Posterior vena cava (tissue), 2 donors: ENCODE measurements at regions not wholly inside any gene's neighbourhood (a gene's known extent, or its start where the extent isn't known, plus 50 kb on each side); places are given as distances from the start of the nearest gene placed in this dataset.
A peak's percentile ranks its signal among the peaks of the same experiment; 100 is the strongest.

ENCODE experiments used
- DNase-seq: peaks from one replicate; pipeline ENCODE4 v3.0.0-alpha.2; 2020; ENCODE audit warnings: low spot score
- intact Hi-C, 2 donors: fragments of 100-400 bp; cut with DNase I; formaldehyde crosslinking; loops; one replicate each; pipeline versions ENCODE4 v1.14.1 to v1.14.2; 2022 to 2023
- donor health status: DM: yes; HTN: yes; CAD: no.
- donor health status: DM: yes; HTN: yes; CAD: no.

DNA sequence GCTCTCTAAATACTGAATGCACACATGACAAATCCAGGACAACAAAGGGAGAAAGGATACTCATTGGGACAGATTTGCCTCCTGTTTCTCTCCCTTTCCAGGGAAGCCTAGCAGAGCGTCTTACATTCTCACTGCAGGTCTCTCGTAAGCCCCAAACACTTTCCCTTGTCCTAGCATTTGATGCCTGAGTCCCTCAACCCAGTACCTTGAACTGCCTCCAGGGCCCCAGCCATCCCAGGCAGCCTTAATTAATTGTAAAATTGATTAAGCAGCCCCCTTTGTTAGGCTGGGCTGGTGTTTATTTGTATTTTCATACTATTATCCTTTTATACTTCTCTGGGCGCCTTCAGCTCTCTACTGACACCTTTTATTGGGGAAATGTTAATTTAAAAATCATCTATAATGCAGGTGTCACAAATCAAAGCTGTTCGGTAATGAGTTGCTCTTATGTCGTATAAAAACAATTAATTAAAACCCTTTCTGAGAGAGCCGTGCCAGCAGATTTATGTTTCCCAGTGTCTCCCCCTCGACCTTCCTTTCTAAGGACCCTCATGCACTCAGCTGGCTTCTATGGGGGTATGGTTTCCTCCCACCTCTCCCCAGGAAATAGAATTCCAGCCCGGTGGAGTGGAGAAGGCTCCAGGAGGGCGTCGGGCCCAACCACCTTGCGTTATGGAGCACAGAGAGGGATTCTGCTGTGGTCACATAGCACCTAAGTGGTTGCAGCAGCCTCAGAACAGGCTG is 243.8 kb downstream of the RPS24 start:
- intact Hi-C loops, result no loop called here
- DNase-seq, result no peak

DNA sequence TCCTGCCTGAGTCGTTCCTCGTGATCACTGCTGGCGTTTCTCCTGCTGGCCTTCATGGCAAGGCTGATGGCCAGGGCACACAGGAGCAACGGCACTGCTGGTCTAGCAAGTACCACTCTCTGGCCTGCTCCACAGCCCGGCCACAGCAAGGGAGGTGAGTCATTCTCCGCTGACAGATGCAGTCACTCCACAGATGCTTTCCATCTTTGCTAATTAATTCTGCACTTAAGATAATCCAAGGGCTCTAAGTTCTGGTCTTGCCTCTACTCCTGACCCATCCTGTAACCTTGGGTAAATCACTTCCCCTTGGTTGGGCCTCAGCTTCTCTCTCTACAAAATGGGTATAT is 244.4 kb downstream of the RPS24 start:
- intact Hi-C loops, result no loop called here
- DNase-seq, result no peak

DNA sequence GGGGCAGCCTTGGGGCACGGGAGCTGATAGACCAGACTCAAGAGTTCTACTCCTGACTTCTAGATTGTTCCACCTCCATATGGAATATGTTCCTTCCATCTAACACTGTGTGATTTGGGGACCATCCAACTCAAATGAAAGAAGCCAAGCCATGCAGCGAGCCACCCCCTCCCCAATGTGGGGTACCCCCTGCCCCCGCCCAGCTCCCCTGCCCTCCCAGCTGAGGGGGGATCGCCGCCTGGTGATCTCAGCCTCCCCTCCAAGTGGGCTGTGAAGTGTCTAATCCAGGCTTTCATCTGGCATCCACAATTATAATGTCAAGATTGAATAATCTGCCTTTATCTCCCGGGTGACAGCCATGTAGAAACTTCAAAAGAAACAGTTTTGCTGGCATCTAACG is 246.1 kb downstream of the RPS24 start:
- no peak for DNase-seq
- intact Hi-C loops, result no loop called here

DNA sequence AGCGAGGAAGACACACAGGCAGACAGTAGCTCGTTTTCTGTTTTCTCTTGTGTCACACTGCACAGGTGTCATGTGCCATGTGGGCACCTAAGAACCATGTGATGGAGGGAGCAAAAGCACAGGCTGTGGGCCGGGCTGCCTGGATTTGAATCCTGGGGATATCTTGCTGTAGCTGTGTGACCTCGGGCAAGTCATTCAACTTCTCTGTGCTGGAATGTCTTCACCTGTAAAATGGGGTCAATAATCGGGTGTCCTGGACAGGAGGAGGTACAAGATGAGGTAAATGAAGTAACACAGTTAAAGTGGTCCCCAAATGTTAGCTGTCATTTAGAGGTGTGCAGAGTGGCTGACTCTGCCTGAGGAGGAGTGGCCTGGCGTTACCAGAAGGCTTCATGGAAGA is 246.9 kb downstream of the RPS24 start:
- intact Hi-C loops, result no loop called here

DNA sequence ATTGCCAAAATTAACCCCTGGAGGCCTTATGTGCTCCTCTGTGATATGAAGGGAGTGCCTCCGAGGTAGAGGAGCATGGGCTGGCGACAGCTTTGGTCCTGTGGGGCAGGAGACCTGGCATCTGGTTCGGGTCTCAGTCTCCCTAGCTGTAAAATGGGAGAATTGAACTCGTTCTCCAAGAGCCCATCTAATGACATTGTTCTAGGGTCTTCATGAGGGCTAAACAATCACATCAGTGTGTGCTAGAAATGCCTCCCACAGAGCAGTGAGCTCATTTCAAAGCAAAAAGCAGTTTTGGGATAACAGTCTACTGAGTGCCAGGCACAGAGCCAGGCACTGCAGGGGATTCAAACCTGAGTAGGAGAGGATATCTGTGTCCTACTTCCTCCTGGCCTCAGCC is 248.0 kb downstream of the RPS24 start:
- intact Hi-C loops, result no loop called here

More for the DNA sequence above, 246.9 kb downstream of the RPS24 start:
- no peak for DNase-seq

DNA sequence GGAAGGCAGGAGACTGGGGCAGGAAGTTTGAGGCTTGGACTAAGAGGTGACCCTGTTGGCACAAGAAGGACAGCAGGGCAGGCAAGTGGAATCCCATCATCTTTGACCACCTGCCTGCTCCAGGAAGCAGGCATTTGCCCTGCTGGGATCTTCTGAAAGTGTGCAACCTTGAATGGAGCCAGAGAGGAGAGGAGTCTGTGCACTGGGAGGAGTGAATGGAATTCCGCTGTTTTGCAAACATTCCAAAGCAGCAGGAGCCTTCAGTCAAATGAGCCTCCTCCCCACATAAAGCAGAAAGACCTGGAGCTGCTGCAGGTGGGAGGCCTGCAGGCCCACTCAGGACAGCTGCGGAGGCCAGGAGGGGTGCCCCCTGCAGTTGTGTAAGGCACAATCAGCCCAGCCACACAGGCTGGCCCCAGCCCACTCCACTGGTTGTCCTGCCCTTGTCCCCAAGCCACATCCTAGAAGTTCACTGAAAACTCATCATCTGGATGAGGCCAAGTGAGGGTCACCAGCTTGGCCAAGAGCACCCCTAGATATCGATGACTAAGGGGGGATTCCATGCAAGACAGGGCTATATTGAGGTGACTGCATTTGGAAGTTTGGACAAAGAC is 249.5 kb downstream of the RPS24 start:
- peak; percentile 62 for DNase-seq
- intact Hi-C loops, result no loop called here

More for the DNA sequence above, 248.0 kb downstream of the RPS24 start:
- DNase-seq, result no peak

DNA sequence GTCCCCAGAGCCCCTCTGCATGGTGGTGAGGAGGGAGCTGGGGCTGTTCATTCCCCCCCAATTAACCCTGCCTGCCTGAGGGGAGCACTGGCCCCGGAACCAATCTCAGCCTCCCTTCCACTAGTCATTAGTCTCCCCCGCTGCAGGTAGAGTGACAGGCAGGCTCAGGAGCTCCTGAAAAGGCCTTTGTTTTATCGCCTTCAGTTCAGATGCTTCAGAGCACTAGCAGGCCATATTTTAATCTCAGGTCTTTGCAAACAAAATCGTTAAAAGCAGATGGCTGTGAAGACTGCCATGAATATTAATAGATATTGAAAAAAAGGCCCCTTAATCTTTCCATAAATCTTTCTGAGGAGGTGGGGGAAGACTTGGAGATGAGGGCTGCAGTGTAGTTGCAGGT is 250.7 kb downstream of the RPS24 start:
- peak; percentile 47 for DNase-seq

DNA sequence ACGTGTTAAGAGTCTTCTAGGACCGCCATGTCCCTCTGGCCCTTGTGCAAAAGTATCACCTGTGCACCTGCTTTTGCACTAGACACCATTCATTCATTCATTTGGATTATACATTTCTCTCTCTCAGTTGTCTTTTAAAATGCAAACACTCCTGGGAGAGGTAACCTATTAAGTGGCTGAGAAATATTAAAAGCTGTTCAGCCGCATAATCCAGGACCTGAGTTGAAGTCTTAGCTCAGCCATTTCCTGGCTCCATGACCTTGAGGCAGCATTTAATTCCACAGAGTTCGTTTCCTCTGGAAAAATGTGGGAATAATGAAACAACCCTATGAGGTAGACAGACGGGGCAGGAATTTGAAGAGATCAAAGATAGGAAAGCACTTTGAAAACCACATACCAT is 251.6 kb downstream of the RPS24 start:
- intact Hi-C loops, result no loop called here
- no peak for DNase-seq

More for the DNA sequence above, 250.7 kb downstream of the RPS24 start:
- intact Hi-C loops, result no loop called here

DNA sequence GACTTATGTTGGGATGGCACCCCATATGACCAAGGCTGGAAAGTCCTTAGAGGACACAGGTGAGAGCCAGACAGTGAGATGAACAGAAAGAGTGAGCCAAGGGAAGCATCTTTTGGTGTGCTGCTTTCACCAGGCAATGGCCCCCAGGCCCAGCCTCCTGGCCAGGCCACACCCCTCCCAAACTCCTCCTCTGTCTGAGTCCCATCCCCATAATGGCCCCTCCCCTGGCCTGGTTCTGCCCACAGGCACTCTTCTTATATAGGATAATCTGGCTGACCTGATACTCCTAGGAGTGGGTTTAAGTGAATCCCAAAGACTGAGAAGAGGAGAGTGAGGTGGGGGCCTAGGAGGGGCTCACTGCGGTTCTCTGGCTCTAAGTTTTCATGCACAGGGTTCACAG is 252.5 kb downstream of the RPS24 start:
- DNase-seq, result peak; percentile 23
- intact Hi-C loops, result no loop called here

DNA sequence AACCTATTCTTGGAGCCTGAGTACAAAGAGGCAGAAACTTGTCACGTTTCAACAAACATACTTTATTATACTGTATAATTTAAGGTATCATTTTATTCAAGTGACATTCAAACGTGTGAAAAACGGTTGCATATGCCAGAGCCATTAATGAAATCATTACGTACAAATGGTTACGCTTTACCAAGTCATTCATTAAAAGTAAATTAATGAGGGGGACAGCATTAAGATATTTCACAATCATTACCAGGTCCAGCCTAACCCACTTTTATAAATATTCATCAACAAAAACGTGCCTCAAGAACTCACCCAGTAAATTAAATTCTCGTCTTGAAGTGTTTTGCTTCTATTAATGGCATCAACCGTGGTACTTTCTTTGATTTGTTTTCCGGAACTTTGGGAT is 253.0 kb downstream of the RPS24 start:
- DNase-seq, result no peak
- intact Hi-C loops, result no loop called here

DNA sequence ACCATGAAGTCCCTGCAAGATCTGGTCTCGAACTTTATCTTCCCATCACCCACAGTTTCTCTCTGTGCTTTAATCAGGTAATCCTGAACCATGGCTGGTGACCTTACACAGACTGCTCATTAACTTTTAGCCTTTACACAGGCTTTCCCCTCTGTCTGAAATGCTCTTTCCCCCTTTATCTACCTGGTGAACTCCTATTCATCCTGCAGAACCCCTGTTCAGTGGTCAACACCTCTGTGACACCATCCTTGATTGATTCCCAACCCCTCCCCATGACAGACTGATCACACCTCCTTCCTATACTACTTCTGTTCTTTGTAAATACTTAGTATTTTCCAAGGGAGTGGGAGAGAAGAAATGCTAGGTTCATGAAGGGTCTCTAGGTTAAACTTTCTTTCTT is 254.0 kb downstream of the RPS24 start:
- intact Hi-C loops, result no loop called here
- no peak for DNase-seq

DNA sequence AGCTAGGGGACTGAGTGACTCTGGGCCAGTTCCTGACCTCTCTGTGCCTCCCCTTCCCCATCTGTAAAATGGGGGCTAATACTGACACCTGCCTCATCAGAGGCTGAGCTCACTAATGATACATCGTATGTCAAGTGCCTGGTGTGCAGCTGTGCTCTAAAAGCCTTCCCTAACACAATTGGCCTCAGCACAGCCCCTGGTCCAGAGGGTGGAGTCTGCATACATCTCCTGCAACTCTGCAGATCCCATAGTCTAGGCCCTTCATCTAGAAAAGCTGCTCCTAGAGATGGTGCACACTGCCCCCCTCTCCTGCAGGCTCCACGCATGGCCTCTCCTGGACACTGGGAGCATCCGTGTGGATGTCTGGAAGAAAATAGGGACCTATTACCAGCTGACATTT is 255.0 kb downstream of the RPS24 start:
- DNase-seq, result no peak
- intact Hi-C loops, result no loop called here

DNA sequence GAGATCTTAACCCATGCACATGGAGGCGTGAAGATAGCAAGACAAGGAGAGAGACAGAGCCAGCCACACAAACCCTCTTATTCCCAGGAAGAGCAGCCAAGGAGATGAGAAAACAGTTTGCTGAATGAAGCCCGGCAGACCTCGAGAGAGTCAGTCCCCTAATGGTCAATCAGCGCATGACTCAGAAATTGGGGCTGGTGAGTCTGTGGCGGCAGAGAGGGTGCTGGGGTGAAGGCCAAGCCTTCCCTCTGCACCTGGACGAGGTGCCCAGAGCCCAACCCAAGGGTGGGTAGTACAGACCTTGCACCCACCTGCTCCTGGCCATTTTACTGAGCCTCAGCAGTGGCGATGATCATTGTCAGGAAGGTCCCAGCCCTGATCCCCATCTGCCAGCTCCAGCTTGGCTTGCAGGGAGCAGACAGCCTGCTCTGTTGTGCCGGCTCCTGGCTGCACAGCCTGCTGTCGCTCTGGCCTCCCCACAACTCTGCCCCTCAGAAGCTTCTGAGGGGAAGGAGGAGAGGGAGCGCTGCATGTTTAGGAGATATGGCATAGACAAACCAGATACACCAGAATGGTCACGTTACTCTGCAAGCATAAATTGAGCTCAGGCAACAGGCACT is 256.6 kb downstream of the RPS24 start:
- DNase-seq, result no peak
- intact Hi-C loops, result no loop called here

DNA sequence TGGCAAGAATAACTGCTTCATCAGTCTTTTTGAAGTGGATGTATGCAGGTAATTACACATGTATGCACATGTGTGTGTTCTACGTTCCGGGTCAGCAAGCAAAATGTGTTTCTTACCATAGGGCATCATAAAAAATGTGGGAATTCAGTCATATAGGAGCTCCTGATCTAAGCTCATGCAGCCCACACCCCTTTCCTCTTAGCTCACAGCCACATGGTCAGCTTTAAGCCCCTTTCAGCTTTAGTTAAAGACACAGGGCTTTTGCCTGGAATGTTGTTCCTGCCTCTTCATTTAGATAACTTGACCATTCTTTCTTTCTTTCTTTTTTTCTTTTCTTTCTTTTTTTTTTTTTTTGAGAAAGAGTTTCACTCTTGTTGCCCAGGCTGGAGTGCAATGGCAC is 258.1 kb downstream of the RPS24 start:
- intact Hi-C loops, result no loop called here
- no peak for DNase-seq

DNA sequence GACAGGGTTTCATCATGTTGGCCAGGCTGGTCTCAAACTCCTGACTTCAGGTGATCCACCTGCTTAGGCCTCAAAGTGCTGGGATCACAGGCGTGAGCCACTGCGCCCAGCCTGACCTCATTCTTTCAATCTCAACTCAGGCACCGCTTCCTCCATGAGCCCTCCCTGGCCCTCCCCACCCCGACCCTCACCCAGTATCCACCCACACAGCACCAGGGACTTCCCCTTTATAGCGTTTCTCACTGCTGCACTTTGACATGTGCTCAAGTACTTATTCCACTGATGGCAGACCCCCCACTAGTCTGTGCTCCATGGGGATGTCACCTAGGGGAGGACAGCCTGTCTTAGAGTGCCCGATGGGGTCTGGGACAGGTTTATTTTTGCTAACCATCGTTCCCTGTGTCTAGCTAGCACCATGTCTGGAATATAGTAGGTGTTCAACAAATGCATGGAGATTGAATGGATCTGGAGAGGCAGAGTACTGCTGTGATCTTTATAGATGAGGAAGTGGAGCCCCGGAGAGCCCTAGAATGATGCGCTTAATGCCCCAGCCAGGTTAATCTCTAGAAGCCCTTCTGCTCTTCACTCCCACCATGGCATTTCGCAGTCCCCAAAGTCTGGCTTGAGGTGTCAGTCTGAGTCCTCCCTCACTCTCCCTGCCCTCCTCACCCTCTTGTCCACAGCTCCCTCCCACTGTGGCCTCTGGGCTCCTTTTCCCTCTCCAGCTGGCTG is 258.8 kb downstream of the RPS24 start:
- intact Hi-C loops, result no loop called here
- DNase-seq, result no peak

DNA sequence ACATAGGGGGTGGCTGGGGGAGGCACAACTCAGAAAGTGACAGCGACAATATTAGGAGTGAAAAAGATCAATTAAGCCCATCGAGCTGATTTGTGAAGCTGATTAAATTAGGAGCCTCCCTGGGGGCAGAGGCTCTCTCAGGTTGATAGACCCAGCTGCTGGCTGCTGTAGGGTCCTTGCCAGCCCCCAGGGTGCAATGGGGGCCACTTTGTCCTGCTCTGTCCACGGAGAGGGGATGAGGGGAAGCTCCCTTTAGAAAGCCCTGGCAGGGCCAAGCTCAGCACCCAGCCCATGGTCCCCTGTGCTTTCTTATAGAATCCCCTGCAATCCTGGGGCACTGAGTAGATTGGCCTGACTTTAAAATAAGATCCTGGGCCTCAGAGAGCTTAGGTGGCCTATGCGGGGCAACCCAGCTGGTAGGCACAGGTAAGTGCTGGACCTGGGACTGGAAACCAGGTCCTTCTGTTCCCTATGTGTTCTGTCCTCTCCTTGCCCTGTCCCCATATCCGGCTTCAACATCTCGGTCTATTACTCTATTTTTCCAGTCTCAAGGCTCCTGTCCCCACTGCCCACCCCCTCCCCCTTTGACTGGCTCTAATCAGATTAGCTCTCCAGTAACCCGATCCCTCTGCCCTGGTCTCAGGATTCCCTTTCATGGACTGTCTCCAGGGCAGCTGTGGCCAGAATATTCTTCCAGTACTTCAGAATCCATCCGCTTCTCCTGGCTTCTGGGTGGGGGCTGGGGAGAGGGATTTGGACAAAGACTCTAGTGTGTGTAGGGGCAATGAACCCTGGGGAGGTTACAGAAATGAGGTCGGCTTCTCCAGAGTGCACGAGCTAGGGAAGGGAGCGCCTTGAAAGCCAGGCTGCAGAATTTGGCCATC is 259.6 kb downstream of the RPS24 start:
- intact Hi-C loops, result no loop called here

DNA sequence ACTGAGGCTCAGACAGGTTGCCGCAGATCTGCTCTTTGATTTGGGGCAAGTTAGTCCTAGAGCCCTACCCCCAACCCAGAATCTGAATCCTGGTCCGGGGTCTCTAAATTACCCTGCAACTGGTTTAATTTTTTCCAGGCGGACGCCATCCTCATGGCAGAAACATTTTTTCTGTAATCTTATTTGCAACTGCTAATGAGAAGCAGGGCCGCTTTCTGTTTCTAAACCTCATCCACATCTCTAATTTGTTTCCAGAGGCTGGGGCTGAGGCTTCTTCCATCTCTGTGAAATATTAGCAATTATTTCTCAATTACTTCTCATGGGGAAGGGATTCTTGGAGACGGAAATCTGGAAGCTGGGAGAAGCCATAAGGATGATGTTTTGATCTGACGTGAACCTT is 261.6 kb downstream of the RPS24 start:
- intact Hi-C loops, result no loop called here
- no peak for DNase-seq

More for the DNA sequence above, 259.6 kb downstream of the RPS24 start:
- no peak for DNase-seq

DNA sequence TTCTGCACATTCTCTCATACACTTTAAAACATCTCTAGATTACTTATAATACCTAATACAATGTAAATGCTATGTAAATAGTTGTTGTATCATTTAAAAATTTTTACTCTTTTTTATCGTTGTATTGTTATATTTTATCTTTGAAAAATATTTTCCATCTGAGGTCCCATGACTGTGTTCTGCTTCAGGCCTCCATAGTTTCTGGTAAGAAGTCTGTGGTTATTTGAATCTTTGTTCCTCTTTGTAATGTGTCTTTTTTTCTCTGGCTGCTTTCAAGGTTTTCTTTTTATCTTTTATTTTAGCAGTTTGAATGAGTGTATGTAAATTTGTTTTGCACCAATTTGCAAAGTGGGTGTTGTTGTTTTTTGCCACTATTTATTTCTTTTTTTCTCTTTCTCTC is 263.1 kb downstream of the RPS24 start:
- intact Hi-C loops, result no loop called here
- no peak for DNase-seq

DNA sequence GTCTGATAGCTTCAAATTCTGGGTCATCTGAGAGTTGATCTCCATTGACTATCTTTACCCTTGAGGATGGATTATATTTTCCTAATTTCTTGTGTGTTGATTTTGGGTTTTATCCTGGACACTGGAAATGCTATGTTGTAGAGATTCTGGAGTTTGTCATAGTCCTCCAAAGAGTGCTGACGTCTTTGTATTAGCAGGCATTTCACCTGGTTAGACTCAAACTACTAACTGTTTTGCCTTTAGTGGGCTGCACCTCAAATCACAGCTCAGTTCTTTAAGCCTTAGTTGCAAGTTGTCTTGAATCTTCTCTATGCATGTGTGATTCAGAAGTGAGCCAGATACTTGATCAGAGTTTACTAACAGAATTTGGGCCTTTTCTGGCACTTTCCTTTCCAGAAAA is 264.3 kb downstream of the RPS24 start:
- no peak for DNase-seq
- intact Hi-C loops, result no loop called here
